Lung microvascular endothelial cell (primary cell): ENCODE measurements at regions not wholly inside any gene's neighbourhood (a gene's known extent, or its start where the extent isn't known, plus 50 kb on each side); places are given as distances from the start of the nearest gene placed in this dataset.
"Not testable (repeated sequence)": the region's sequence is repeated elsewhere in the genome, so short reads cannot be mapped to it uniquely, and the experiment has no call there.

Source experiments
- DNase-seq, 2 donors: peaks; one replicate each; pipeline versions ENCODE4 v3.0.0 to v3.0.0-alpha.2; 2010; ENCODE audit warnings: low read depth in 2 of 2

DNA sequence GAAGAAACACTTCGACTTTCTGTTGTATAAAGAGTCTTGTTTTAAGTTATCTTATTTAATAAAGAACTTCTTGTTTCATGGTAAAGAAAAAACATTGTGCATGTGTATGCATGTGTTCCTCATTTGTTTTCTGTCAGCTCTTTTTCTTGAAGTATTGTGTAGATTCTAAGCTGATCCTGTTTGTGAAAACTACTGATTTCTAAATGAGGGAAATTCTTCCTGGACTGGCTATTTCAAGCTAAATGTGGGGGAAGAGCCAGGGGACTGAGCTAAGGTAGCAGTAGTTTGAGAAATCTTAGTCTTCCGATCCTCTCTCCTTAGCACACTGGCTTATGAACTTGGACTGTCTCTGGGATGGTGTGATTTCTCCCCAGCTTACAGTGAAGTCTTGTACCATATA lies 56.4 kb upstream of the RBMS1 start:
- no peak for DNase-seq

- DNase-seq, result no peak
These were observed 57.7 kb upstream of the RBMS1 start for GRCh38 chr2:160551259-160551658.

DNA sequence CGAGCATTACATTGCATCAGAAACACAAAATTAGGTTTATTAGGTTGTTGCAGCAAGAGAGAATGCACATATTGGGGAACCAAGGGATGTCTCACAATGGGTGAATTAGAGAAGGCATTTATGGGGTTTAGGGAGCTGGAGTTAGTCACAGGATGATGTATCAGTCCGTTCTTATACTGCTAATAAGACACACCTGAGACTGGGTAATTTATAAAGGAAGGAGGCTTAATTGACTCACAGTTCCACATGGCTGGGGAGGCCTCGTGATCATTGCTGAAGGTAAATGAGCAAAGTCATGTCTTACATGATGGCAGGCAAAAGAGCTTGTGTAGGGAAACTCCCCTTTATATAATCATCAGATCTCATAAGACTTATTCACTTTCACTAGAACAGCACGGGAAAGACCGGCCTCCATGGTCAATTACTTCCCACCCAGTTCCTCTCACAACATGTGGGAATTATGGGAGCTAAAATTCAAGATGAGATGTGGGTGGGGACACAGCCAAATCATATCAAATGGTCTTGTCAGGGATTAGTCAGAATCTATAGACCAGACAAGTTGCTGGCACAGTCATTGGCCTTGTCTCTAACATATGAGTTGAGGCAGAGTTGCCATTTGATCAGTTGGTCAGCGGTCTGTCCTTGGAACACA lies 61.9 kb upstream of the RBMS1 start:
- no peak for DNase-seq

GRCh38 chr2:160557903-160558302 lies 64.3 kb upstream of the RBMS1 start:
- DNase-seq, result no peak

GRCh38 chr2:160558531-160558930 lies 64.9 kb upstream of the RBMS1 start:
- DNase-seq, result no peak

DNA sequence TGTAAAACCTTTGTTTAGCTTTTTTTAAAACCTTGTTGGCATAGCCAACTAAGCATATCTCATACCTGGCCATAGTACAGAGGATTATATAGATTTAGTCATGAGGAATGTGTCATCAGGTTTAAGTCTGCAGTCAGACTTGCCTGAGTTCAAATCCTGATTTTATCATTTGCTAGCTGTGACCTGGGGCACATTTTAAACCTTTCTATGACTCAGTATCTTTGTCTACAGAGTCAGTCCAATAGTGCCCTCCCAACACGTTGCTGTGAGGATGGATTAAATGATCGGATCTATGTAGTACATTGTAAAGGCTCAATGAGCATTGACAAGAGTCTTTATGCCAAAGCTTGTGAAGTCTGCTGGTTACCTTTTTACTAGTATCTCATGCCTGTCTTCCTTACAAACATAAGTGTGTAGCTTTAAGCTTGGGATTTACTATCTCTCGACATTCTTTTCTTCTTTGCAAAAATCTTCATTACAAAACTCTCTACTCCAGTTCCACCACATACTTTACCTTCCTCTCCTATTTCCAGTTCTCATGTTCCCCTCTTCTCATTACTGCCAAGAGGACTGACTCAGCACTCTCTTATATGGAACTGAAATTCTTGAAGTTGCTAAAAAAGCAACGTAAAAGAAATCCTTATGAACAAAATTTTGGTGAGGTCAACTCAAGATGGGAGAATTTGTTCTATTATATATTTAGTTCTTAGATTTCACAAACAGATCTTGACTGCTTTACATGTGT lies 68.1 kb upstream of the RBMS1 start:
- no peak for DNase-seq

DNA sequence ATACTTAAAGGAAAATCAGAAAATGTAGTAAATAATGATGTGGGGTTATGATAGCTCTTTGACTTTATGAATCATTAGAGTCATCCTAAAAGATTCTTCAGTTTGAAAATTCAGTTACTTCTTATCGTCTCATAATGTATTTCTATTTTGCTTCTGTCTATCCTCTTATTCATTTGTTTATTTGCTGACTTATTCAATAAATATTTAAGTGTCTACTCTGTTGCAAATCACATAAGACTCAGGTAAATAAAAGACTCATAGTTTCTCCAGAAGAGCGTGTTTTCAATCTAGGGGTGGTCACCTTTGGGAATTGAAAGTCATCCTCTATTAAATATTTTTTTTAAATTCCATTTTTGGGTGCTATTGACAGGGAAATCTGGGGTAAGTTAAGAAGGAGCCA lies 69.1 kb upstream of the RBMS1 start:
- DNase-seq, result no peak

GRCh38 chr2:160564591-160564990 lies 71.0 kb upstream of the RBMS1 start:
- DNase-seq, result no peak

DNA sequence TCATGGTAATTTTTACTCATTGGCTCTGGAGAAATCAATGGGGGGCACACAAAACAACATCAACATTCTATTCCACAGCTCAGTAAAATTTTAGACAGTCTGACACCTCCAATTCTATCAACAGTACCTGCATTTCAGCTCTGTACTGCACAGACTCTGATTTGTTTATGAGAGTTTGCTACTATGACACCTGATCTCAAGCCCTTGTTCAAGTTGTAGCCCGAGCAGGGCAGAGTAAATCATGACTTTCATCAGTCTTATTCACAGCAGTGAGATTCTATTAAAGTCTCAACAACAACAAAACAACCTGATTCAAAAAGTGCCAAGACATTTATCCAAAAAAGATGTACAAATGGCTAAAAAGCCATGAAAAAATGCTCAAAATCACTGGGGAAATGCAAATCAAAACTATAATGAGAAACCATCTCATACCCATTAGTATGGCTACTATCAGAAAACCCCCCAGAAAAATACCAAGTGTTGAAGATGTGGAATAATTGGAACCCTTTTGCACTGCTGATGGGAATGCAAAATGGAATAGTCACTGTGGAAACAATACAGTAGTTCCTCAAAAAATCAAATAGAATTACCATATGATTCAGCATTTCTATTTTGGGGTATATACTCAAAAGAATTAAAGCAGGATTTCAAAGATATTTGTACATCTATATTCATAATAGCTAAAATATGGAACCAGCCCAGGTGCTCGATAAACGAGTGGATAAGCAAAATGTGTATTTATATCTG lies 71.7 kb upstream of the RBMS1 start:
- no peak for DNase-seq

DNA sequence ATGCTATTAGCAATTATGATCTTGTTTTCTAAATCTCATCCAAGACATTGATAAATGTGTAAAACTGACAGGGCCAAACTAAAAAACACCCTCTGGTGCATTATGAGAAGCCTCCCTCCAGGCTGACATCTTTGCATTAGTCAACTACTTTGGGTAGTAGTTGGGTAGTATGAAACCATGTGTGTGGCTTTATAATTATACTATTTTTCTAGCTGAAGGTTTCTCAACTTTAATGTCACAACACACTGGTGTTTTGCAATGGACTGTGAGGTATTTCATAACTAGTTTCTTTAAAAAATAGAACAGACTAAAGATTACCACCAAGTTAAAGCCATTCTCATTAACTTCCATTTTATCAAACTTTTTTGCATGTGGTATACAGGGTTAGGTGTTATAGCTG lies 73.1 kb upstream of the RBMS1 start:
- no peak for DNase-seq

GRCh38 chr2:160568856-160569255 lies 75.2 kb upstream of the RBMS1 start:
- no peak for DNase-seq

GRCh38 chr2:160570376-160570775 lies 76.8 kb upstream of the RBMS1 start:
- DNase-seq, result no peak

GRCh38 chr2:160574468-160575140 lies 81.0 kb upstream of the RBMS1 start:
- DNase-seq, result peak in 1 of 2 donors; percentile 33

DNA sequence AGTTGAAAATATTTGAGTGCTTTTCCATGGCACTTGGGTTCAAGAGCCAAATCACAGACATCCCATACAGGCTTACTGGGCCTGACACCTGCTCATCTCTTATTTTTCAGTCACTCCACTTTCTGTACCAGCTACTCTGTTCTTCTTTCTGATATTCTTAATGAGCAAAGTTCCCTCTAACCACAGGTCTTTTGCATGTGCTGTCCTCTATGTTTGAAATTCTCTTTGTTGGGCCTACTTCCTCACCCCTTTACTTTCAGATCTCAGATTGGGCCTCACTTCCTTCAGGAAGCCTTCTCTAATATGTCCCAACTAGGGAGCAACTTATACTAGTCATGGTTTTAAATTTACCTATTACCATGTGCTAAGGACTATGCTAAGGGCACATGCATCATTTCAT lies 81.8 kb upstream of the RBMS1 start:
- no peak for DNase-seq

GRCh38 chr2:160576054-160576499 lies 82.5 kb upstream of the RBMS1 start:
- peak in 1 of 2 donors; percentile 10 for DNase-seq

DNA sequence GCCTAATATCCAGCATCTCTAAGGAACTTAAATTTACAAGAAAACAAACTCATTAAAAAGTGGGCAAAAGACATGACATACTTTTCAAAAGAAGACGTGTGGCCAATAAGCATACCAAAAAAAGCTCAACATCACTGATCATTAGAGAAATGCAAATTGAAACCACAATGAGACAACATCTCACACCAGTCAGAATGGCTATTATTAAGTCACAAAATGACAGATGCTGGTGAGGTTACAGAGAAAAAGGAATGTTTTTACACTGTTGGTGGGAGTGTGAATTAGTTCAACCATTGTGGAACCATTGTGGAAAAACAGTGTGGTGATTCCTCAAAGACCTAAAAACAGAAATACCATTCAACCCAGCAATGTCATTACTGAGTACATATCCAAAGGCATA lies 83.5 kb upstream of the RBMS1 start:
- DNase-seq, result not testable (repeated sequence)

DNA sequence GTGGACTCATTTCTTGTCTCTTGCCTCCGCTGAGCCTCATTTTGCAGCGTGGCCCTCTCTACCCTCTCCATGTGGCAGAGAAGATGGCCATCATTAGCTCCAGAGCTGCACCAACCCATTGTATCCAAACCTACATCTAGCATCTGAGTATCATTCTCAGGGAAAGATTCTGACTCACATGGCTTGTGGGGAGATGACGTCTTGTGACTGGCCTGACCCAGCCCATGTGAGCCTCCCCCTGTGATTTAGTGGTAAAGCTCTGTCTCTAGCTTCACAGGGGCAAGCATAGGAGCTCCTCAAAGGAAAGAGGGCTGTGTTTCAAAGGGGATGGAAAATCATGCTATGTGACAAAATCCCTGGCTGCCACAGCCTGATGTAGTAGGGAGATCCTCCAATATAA lies 87.4 kb upstream of the RBMS1 start:
- no peak for DNase-seq

DNA sequence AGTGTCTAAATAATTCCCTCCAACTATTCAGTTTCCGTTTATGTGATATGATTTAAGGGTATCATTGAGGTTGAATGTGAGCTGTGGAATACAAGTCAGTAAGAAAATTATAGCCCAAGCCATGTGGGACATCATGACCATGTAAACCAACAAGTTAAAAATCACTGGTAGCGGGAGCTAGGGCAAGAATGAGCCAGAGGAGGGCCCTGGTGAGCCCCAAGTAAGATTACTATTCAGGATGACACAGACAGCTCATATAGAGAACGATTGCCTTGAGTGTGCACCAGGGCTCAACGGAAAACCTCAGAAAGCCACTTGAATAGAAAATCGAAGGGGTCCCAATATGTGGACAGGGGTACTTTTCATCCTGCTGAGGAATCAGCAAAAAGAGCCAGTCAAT lies 87.8 kb upstream of the RBMS1 start:
- peak in 1 of 2 donors; percentile 15 for DNase-seq

- DNase-seq, result no peak
These were observed 88.5 kb upstream of the RBMS1 start for GRCh38 chr2:160582081-160582480.

DNA sequence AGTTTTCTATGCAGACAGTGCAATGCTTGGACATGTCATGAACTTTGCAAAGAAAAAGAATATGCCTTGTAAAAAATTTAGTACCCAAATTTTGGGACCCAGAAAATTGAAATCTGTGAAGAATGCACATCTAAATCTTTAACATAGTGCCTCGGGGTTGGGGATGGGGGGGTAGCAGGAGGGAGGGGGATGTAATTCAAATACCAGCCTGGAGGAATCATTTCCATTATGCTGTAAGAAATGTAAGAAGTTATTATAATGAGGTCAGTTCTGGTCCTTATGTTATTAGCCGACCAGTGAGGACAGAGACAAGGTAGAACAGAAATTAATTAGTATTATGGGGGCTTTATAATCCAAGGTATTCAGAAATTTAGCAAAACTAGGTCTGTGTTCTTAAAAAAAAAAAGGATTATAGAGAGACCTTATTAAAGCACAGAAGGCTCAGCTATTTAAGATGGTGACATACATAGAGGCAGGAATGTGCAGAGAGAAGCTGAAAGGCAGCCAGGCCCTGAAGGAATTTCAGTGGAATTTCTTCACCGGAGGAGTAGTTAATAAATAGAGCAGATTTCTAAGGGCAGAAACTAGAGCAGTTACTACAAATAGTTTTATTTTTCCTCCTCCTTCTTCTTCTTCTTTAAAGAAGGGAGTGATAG lies 89.0 kb upstream of the RBMS1 start:
- DNase-seq, result no peak

- DNase-seq, result peak in 1 of 2 donors; percentile 76
These were observed 89.5 kb upstream of the RBMS1 start for GRCh38 chr2:160583146-160583535.
